K562 (cell line): ENCODE measurements at regions not wholly inside any gene's neighbourhood (a gene's known extent, or its start where the extent isn't known, plus 50 kb on each side); places are given as distances from the start of the nearest gene placed in this dataset.

Experiments used
- ATAC-seq: fragments of 200-7000 bp; cut with Tn5 transposase; 3 replicates; pipeline ENCODE4 v1.9.1; 2020; ENCODE audit warnings: moderate library complexity
- BruUV-seq: library from RNA; stranded (reverse); fragments of 400-500 nt; replicated peaks from 2 replicates; lab custom pipeline; 2021; lab: Mats Ljungman, UMichigan
- CTCF ChIA-PET: fragments of 300-600 bp; formaldehyde crosslinking; extraction: SDS; loops from one replicate; lab custom pipeline; 2021; ENCODE audit warnings: low intra/inter-chr PET ratio; lab: Yijun Ruan, JAX
- POLR2A ChIA-PET: fragments of 300-600, 350-650 bp; sonication (Branson Sonifier 250); formaldehyde crosslinking; extraction: SDS; loops from one replicate; lab custom pipeline; 2021; ENCODE audit warnings: antibody characterized with exemption, inconsistent platforms; lab: Yijun Ruan, JAX
- DNase-seq, 4 experiments: peaks; one replicate each; pipeline versions ENCODE4 v3.0.0 to v3.0.0-alpha.2; 2011 to 2018; ENCODE audit warnings: low spot score in 3 of 4, mixed read lengths in 3 of 4; ENCODE audit errors: extremely low read depth in 1 of 4
- FAIRE-seq: peaks from 2 replicates; lab custom pipeline; 2011; peaks lifted over from hg19 to GRCh38; lab: Jason Lieb, UNC
- H2AFZ ChIP-seq: 2 replicates; pipeline ENCODE4 v1.6.0; 2011; ENCODE audit warnings: low read depth, low read length, control low read depth, inconsistent platforms
- H3K27ac ChIP-seq: fragments of 200-600 bp; 3 replicates; pipeline ENCODE4 v1.8.0; 2011; ENCODE audit warnings: low read depth, mild to moderate bottlenecking, control low read depth, inconsistent platforms, low read length, moderate library complexity, mixed read lengths; ENCODE audit errors: extremely low read depth
- H3K27me3 ChIP-seq, 2 experiments: fragments of 300-600 bp in 1 of 2; 2 replicates in 1 of 2; 3 replicates in 1 of 2; pipeline versions ENCODE4 v1.6.0 to v1.8.0; 2011; ENCODE audit warnings: inconsistent platforms in 2 of 2, low read length in 2 of 2, mild to moderate bottlenecking in 1 of 2, mixed read lengths in 1 of 2, moderate library complexity in 1 of 2; ENCODE audit not compliant: control insufficient read depth in 2 of 2, insufficient read depth in 2 of 2
- H3K36me3 ChIP-seq: fragments of 300-600 bp; 3 replicates; pipeline ENCODE4 v1.8.0; 2011; ENCODE audit warnings: mild to moderate bottlenecking, low read length, inconsistent platforms; ENCODE audit not compliant: control insufficient read depth, insufficient read depth
- H3K4me1 ChIP-seq, 2 experiments: fragments of 200-600 bp in 1 of 2; replicated peaks in 1 of 2; 2 replicates in 1 of 2; 3 replicates in 1 of 2; pipeline versions ENCODE4 v1.5.1 to v1.8.0; 2011; ENCODE audit warnings: inconsistent platforms in 2 of 2, low read length in 2 of 2, mild to moderate bottlenecking in 1 of 2, mixed read lengths in 1 of 2, moderate library complexity in 1 of 2; ENCODE audit not compliant: control insufficient read depth in 2 of 2, insufficient read depth in 2 of 2
- H3K4me2 ChIP-seq: 2 replicates; pipeline ENCODE4 v1.6.1; 2011; ENCODE audit warnings: low read length, control low read depth, inconsistent platforms, mixed read lengths; ENCODE audit not compliant: insufficient read depth
- H3K4me3 ChIP-seq: fragments of 200-600 bp; sonication (generic), shearing (Covaris generic); 2 replicates; pipeline ENCODE4 v1.5.1; 2016; ENCODE audit warnings: control low read depth, inconsistent platforms
- H3K79me2 ChIP-seq: fragments of 200-600 bp; 3 replicates; pipeline ENCODE4 v1.8.0; 2011; ENCODE audit warnings: low read length, inconsistent platforms; ENCODE audit not compliant: control insufficient read depth, insufficient read depth
- H3K9ac ChIP-seq, 2 experiments: 2 replicates each; pipeline versions ENCODE4 v1.6.0 to v1.6.1; 2011; ENCODE audit warnings: low read depth in 2 of 2, low read length in 2 of 2, control low read depth in 1 of 2, inconsistent platforms in 1 of 2, mild to moderate bottlenecking in 1 of 2, mixed read lengths in 1 of 2; ENCODE audit not compliant: insufficient read depth in 1 of 2
- H3K9me1 ChIP-seq: one replicate; pipeline ENCODE4 v1.6.0; 2011; ENCODE audit warnings: inconsistent platforms, mild to moderate bottlenecking, low read length, moderate library complexity; ENCODE audit not compliant: control insufficient read depth, insufficient read depth
- H3K9me3 ChIP-seq: replicated peaks from 2 replicates; pipeline ENCODE4 v1.5.1; 2011; ENCODE audit warnings: low read depth, low read length, inconsistent platforms; ENCODE audit not compliant: control insufficient read depth, insufficient read depth
- H4K20me1 ChIP-seq: replicated peaks from 2 replicates; pipeline ENCODE4 v1.6.1; 2011; ENCODE audit warnings: low read length, inconsistent platforms, mixed read lengths; ENCODE audit not compliant: control insufficient read depth, insufficient read depth
- CREB1 ChIP-seq, 2 experiments: sonication (generic) in 1 of 2; formaldehyde crosslinking in 1 of 2; IDR thresholded peaks; 2 replicates each; pipeline versions ENCODE4 v1.6.1 to v1.8.0; 2012 to 2022; ENCODE audit warnings: inconsistent platforms in 1 of 2, mild to moderate bottlenecking in 1 of 2, missing genetic modification reagents in 1 of 2, moderate library complexity in 1 of 2
- GMEB1 ChIP-seq: fragments of 250-450 bp; sonication (Bioruptor Pico); IDR thresholded peaks from 2 replicates; pipeline ENCODE4 v1.4.0; 2020; ENCODE audit warnings: mild to moderate bottlenecking
- GTF2B ChIP-seq: IDR thresholded peaks from 2 replicates; pipeline ENCODE4 v1.6.1; 2011; ENCODE audit not compliant: insufficient read length; ENCODE audit errors: extremely low read depth
- HLTF ChIP-seq: fragments of 450-650 bp; IDR thresholded peaks from 2 replicates; pipeline ENCODE4 v1.6.1; 2016
- HMGXB4 ChIP-seq: sonication (generic); formaldehyde crosslinking; IDR thresholded peaks from 2 replicates; pipeline ENCODE4 v1.8.1; 2023; ENCODE audit warnings: mild to moderate bottlenecking, missing genetic modification reagents
- RHOXF2B ChIP-seq: fragments of 250-450 bp; sonication (Bioruptor Pico); conservative IDR thresholded peaks from 2 replicates; pipeline ENCODE4 v1.5.1; 2021
- SETDB1 ChIP-seq: IDR thresholded peaks from one replicate; pipeline ENCODE4 v1.6.1; 2012; ENCODE audit warnings: low read length, control low read depth, inconsistent platforms
- SFPQ ChIP-seq: fragments of 200-400 bp; formaldehyde crosslinking; IDR thresholded peaks from 2 replicates; pipeline ENCODE4 v1.6.1; 2017; ENCODE audit warnings: mild to moderate bottlenecking, low read depth, low read length, moderate library complexity
- TFAM ChIP-seq: fragments of 250-450 bp; sonication (Bioruptor Pico); conservative IDR thresholded peaks from 2 replicates; pipeline ENCODE4 v1.5.0; 2021; ENCODE audit warnings: mild to moderate bottlenecking, moderate library complexity
- ZBTB12 ChIP-seq: fragments of 250-450 bp; sonication (Bioruptor Pico); IDR thresholded peaks from 2 replicates; pipeline ENCODE4 v1.4.0; 2020
- ZNF224 ChIP-seq: sonication (generic); formaldehyde crosslinking; IDR thresholded peaks from 2 replicates; pipeline ENCODE4 v1.8.0; 2022; ENCODE audit warnings: mild to moderate bottlenecking, missing genetic modification reagents
- ZNF780A ChIP-seq: fragments of 250-450 bp; sonication (Bioruptor Pico); IDR thresholded peaks from 2 replicates; pipeline ENCODE4 v1.5.0; 2021; ENCODE audit warnings: mild to moderate bottlenecking
- WGBS: fragments of 100-300 bp; shearing (Covaris generic); methylation state at CpG from one replicate; pipeline ENCODE4 v1.1.6; 2016; ENCODE audit warnings: low coverage, mixed read lengths; ENCODE audit not compliant: insufficient coverage; ENCODE audit errors: missing lambda C conversion rate; 5-methylcytosine and 5-hydroxymethylcytosine counted together
- in situ Hi-C: fragments of 300-500 bp; cut with MboI; formaldehyde crosslinking; loops from 4 replicates; pipeline ENCODE4 v1.15.0; 2018; ENCODE audit warnings: inconsistent platforms, mixed read lengths
- intact Hi-C: fragments of 100-400 bp; cut with micrococcal nuclease; formaldehyde crosslinking; loops from 2 replicates; pipeline ENCODE4 v1.14.2; 2022

GRCh38 chr4:133062851-133063250 is 86.2 kb upstream of the PCDH10 start:
- ATAC-seq: no peak
- CTCF ChIA-PET: no interaction called here
- TF ChIP-seq SFPQ (no peak), RHOXF2B (CRISPR knock-in tag) (no peak), CREB1 (IDR thresholded peaks at IDR 0.05) (no peak), CREB1 (CRISPR knock-in tag; IDR thresholded peaks at IDR 0.05) (no peak), GMEB1 (CRISPR knock-in tag) (no peak), TFAM (CRISPR knock-in tag) (no peak), ZNF224 (no peak), ZBTB12 (no peak), GTF2B (no peak), SETDB1 (no peak), HMGXB4 (CRISPR knock-in tag) (no peak), ZNF780A (CRISPR knock-in tag) (no peak), HLTF (no peak)
- Histone ChIP-seq H3K4me3 (no peak overlapping the region), H3K9me1 (no peaks in the 10 kb centered on the region), H3K4me1 (no peaks in the 10 kb centered on the region), H3K9ac (no peak overlapping the region), H3K36me3 (no peaks in the 10 kb centered on the region), H3K79me2 (no peaks in the 10 kb centered on the region), H2AFZ (no peak overlapping the region), H3K27me3 (no peaks in the 10 kb centered on the region), H3K9me3 (no peaks in the 10 kb centered on the region), H4K20me1 (no peaks in the 10 kb centered on the region), H3K4me2 (no peak overlapping the region), H3K27ac (no peak overlapping the region)
- intact Hi-C loops: no loop called here
- FAIRE-seq: no peak
- in situ Hi-C loops: no loop called here
- POLR2A ChIA-PET: no interaction called here
- BruUV-seq: no TSS peak
- WGBS: 5% methylated on average over 1 of the region's 1 CpG
- no peak for DNase-seq
